ENCODE measurements at regions not wholly inside any gene's neighbourhood (a gene's known extent, or its start where the extent isn't known, plus 50 kb on each side); places are given as distances from the start of the nearest gene placed in this dataset.
A peak's percentile ranks its signal among the peaks of the same experiment; 100 is the strongest.
"Not testable (repeated sequence)": the region's sequence is repeated elsewhere in the genome, so short reads cannot be mapped to it uniquely, and the experiment has no call there.

- Histone ChIP-seq H2BK15ac (ENCODE audit: low read depth, low read length) (no peak overlapping the region), H3K4me1 (ENCODE audit: insufficient read depth, low read length) (no peaks in the 10 kb centered on the region; the same call in 1 of the 2 replicates), H2BK5ac (ENCODE audit: insufficient read length, low read length) (no peak overlapping the region), H3K56ac (ENCODE audit: insufficient read length, low read depth, low read length) (no peak overlapping the region), H3T11ph (ENCODE audit: low read length) (no peak overlapping the region), H2AFZ (ENCODE audit: low read length) (no peak overlapping the region), H3K79me2 (ENCODE audit: insufficient read depth, low read length) (no peaks in the 10 kb centered on the region), H4K91ac (ENCODE audit: insufficient read length, low read depth, low read length) (no peak overlapping the region), H3K23me2 (ENCODE audit: insufficient read length, low read depth, low read length, poor library complexity, severe bottlenecking) (no peaks in the 10 kb centered on the region), H3K4me2 (ENCODE audit: insufficient read depth, insufficient read length, low read length) (no peak overlapping the region), H4K20me1 (ENCODE audit: control insufficient read depth, insufficient read depth, insufficient read length) (no peaks in the 10 kb centered on the region), H3K14ac (ENCODE audit: insufficient read depth, low read length) (no peak overlapping the region), H3K4ac (ENCODE audit: low read depth, low read length) (no peak overlapping the region), H3K18ac (ENCODE audit: insufficient read length, low read depth, low read length) (no peak overlapping the region), H3K9ac (ENCODE audit: extremely low read depth, insufficient read length, low read length) (no peak overlapping the region), H3K23ac (ENCODE audit: insufficient read length, low read depth, low read length) (no peak overlapping the region), H2BK120ac (ENCODE audit: low read depth, low read length, poor library complexity, severe bottlenecking) (no peak overlapping the region), H4K5ac (ENCODE audit: insufficient read length, low read depth, low read length) (no peak overlapping the region), H2BK12ac (ENCODE audit: insufficient read length, low read depth, low read length) (no peak overlapping the region), H3K79me1 (ENCODE audit: insufficient read depth, low read depth, low read length, poor library complexity, severe bottlenecking) (no peaks in the 10 kb centered on the region), H2BK20ac (ENCODE audit: low read depth, low read length, poor library complexity, severe bottlenecking) (no peak overlapping the region), H2AK5ac (ENCODE audit: insufficient read length, low read length) (no peak overlapping the region), H3K27ac (ENCODE audit: insufficient read length, low read depth, low read length) (no peak overlapping the region), H4K8ac (replicated peaks; ENCODE audit: insufficient read length, low read depth, low read length) (no peak overlapping the region), H3K27me3 (ENCODE audit: insufficient read depth, low read length) (no peaks in the 10 kb centered on the region), H3K9me3 (ENCODE audit: control insufficient read depth, low read depth, low read length) (no peaks in the 10 kb centered on the region)
- DNase-seq: no peak
- no CpG with 5 or more reads among the region's 1 CpG for WGBS (ENCODE audit: extremely low coverage, insufficient read length, low lambda C conversion rate)
- Mint-ChIP-seq H3K36me3 (ENCODE audit: insufficient read depth in 1 of 3, low read depth in 3 of 3) (peaks cover 0 to 4% (median 2%) of the 10 kb centered on the region in 3 experiments; a peak in 4 of 7 replicates), H3K27me3 (ENCODE audit: low read depth) (peaks cover 3% of the 10 kb centered on the region), H3K4me1 (peaks cover 12 to 31% of the 10 kb centered on the region in 2 experiments), H3K9me3 (peaks cover 0 to 3% of the 10 kb centered on the region in 2 experiments; a peak in 1 of 5 replicates), H3K27ac (no peak overlapping the region), H3K4me3 (no peak overlapping the region)
- TF ChIP-seq CTCF (conservative IDR thresholded peaks at IDR 0.05): no peak
Measured at GRCh38 chr13:86357106-86357505, 557.9 kb upstream of the SLITRK6 start.

GRCh38 chr13:86363749-86364148 lies 564.5 kb upstream of the SLITRK6 start:
- H2BK15ac ChIP-seq (ENCODE audit: low read depth, low read length); H2BK12ac ChIP-seq (ENCODE audit: insufficient read length, low read depth, low read length); H3K56ac ChIP-seq (ENCODE audit: insufficient read length, low read depth, low read length); H4K91ac ChIP-seq (ENCODE audit: insufficient read length, low read depth, low read length); H3K14ac ChIP-seq (ENCODE audit: insufficient read depth, low read length); H3K27me3 ChIP-seq (ENCODE audit: insufficient read depth, low read length); H3K23ac ChIP-seq (ENCODE audit: insufficient read length, low read depth, low read length); H2AK5ac ChIP-seq (ENCODE audit: insufficient read length, low read length); H3K23me2 ChIP-seq (ENCODE audit: insufficient read length, low read depth, low read length, poor library complexity, severe bottlenecking); H3K9me3 Mint-ChIP-seq; H3K4me2 ChIP-seq (ENCODE audit: insufficient read depth, insufficient read length, low read length); H3K9me3 ChIP-seq (ENCODE audit: control insufficient read depth, low read depth, low read length); H3K4me1 ChIP-seq (ENCODE audit: insufficient read depth, low read length); H2BK20ac ChIP-seq (ENCODE audit: low read depth, low read length, poor library complexity, severe bottlenecking); H3K9ac ChIP-seq (ENCODE audit: extremely low read depth, insufficient read length, low read length); H3K4ac ChIP-seq (ENCODE audit: low read depth, low read length); H3T11ph ChIP-seq (ENCODE audit: low read length); H2BK5ac ChIP-seq (ENCODE audit: insufficient read length, low read length); H3K79me1 ChIP-seq (ENCODE audit: insufficient read depth, low read depth, low read length, poor library complexity, severe bottlenecking); H3K79me2 ChIP-seq (ENCODE audit: insufficient read depth, low read length); H4K5ac ChIP-seq (ENCODE audit: insufficient read length, low read depth, low read length); H4K20me1 ChIP-seq (ENCODE audit: control insufficient read depth, insufficient read depth, insufficient read length); H2BK120ac ChIP-seq (ENCODE audit: low read depth, low read length, poor library complexity, severe bottlenecking); H3K36me3 Mint-ChIP-seq (ENCODE audit: insufficient read depth in 1 of 3, low read depth in 3 of 3); H2AFZ ChIP-seq (ENCODE audit: low read length); H3K18ac ChIP-seq (ENCODE audit: insufficient read length, low read depth, low read length); H3K27me3 Mint-ChIP-seq (ENCODE audit: low read depth); H4K8ac ChIP-seq (replicated peaks; ENCODE audit: insufficient read length, low read depth, low read length): not testable (repeated sequence)
- peak overlapping the region; percentile 92 for H3K27ac ChIP-seq (ENCODE audit: insufficient read length, low read depth, low read length)
- Mint-ChIP-seq H3K4me1 (peaks cover 17 to 23% of the 10 kb centered on the region in 2 experiments), H3K27ac (peak overlapping the region; percentile 91 to 95 (median 93)), H3K4me3 (peak overlapping the region in 1 of 2 experiments; percentile 35; a peak in 2 of 5 replicates)
- peak; percentile 53 for DNase-seq
- no CpG with 5 or more reads among the region's 5 CpGs for WGBS (ENCODE audit: extremely low coverage, insufficient read length, low lambda C conversion rate)

Measured in H9 (cell line).